ENCODE measurements at regions not wholly inside any gene's neighbourhood (a gene's known extent, or its start where the extent isn't known, plus 50 kb on each side); places are given as distances from the start of the nearest gene placed in this dataset.

DNA sequence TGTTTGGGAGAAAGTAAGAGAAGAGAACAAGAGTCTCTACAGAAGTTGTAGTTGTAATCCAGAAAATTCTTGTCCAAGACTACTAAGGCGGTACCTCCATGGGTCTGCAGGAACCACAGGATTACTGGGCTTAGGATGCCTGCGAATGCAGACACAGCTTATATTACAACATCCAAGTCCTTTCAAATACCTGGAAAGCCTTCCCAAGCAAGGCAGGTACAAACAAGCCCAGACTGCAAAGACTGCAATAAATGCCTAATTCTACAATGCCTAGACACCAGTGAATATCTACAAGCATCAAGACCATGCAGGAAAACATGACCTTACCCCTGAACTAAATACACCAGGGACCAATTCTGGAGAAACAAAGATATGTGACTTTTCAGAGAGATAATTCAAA, 178.2 kb downstream of the ARL4A start:
- Mint-ChIP-seq H3K36me3 (ENCODE audit: insufficient read depth, unreplicated experiment) (no peaks in the 10 kb centered on the region), H3K27me3 (ENCODE audit: unreplicated experiment) (no peaks in the 10 kb centered on the region), H3K4me1 (ENCODE audit: low read depth, unreplicated experiment) (no peaks in the 10 kb centered on the region), H3K9me3 (ENCODE audit: low read depth, unreplicated experiment) (no peaks in the 10 kb centered on the region), H3K4me3 (ENCODE audit: low read depth, unreplicated experiment) (no peak overlapping the region), H3K27ac (ENCODE audit: unreplicated experiment) (no peak overlapping the region)
- DNase-seq = no peak
- TF ChIP-seq, protein P1, sequence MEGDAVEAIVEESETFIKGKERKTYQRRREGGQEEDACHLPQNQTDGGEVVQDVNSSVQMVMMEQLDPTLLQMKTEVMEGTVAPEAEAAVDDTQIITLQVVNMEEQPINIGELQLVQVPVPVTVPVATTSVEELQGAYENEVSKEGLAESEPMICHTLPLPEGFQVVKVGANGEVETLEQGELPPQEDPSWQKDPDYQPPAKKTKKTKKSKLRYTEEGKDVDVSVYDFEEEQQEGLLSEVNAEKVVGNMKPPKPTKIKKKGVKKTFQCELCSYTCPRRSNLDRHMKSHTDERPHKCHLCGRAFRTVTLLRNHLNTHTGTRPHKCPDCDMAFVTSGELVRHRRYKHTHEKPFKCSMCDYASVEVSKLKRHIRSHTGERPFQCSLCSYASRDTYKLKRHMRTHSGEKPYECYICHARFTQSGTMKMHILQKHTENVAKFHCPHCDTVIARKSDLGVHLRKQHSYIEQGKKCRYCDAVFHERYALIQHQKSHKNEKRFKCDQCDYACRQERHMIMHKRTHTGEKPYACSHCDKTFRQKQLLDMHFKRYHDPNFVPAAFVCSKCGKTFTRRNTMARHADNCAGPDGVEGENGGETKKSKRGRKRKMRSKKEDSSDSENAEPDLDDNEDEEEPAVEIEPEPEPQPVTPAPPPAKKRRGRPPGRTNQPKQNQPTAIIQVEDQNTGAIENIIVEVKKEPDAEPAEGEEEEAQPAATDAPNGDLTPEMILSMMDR (IDR thresholded peaks at IDR 0.05; ENCODE audit: unreplicated experiment) = no peak
- intact Hi-C loops (cut with micrococcal nuclease; ENCODE audit: unreplicated experiment) = no loop called here
- CTCF ChIA-PET = no interaction called here
- no TSS peak for BruUV-seq (replicated peaks)

- TF ChIP-seq, protein P1 (IDR thresholded peaks at IDR 0.05; ENCODE audit: unreplicated experiment) = no peak
- DNase-seq = no peak
- Mint-ChIP-seq H3K4me1 (ENCODE audit: low read depth, unreplicated experiment) (no peaks in the 10 kb centered on the region), H3K27ac (ENCODE audit: unreplicated experiment) (no peak overlapping the region), H3K36me3 (ENCODE audit: insufficient read depth, unreplicated experiment) (no peaks in the 10 kb centered on the region), H3K9me3 (ENCODE audit: low read depth, unreplicated experiment) (no peaks in the 10 kb centered on the region), H3K27me3 (ENCODE audit: unreplicated experiment) (no peaks in the 10 kb centered on the region), H3K4me3 (ENCODE audit: low read depth, unreplicated experiment) (no peak overlapping the region)
- intact Hi-C loops (cut with micrococcal nuclease; ENCODE audit: unreplicated experiment) = no loop called here
- no TSS peak for BruUV-seq (replicated peaks)
- CTCF ChIA-PET = interaction anchor here (0.6 to 1.2 kb wide), 3 partner anchors 12 to 1893 kb away, joined by 3 to 8 read pairs (median 4); no protein-coding TSS in a partner anchor
Observed at GRCh38 chr7:12866207-12866606, 178.8 kb downstream of the ARL4A start.

DNA sequence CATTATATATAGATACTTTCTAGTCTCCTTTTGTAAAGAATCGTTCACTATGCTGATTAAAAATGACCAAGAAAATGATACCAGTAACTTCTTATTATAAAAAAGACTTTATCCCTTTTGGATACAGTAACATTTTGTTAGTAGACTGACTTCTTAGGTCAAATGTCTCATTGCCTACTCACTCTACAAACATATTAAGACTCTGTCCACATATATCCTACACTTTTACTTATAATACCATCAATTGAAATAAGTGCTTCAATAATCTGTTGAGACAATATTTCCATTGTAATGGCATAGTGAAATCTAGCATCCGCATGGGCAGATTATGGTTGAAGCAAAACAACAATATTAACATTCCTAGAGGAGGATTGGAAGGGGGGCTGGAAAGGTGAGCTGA, 180.6 kb downstream of the ARL4A start:
- H3K27ac Mint-ChIP-seq (ENCODE audit: unreplicated experiment) = no peak overlapping the region
- TF ChIP-seq, protein P1 (IDR thresholded peaks at IDR 0.05; ENCODE audit: unreplicated experiment) = no peak
- no peaks in the 10 kb centered on the region for H3K36me3 Mint-ChIP-seq (ENCODE audit: insufficient read depth, unreplicated experiment)
- intact Hi-C loops (cut with micrococcal nuclease; ENCODE audit: unreplicated experiment) = no loop called here
- no TSS peak for BruUV-seq (replicated peaks)
- no peaks in the 10 kb centered on the region for H3K27me3 Mint-ChIP-seq (ENCODE audit: unreplicated experiment)
- CTCF ChIA-PET = interaction anchor here (0.6 to 1.0 kb wide), 2 partner anchors 29 to 143 kb away, joined by 3 to 6 read pairs; no protein-coding TSS in a partner anchor
- no peak overlapping the region for H3K4me3 Mint-ChIP-seq (ENCODE audit: low read depth, unreplicated experiment)
- no peaks in the 10 kb centered on the region for H3K9me3 Mint-ChIP-seq (ENCODE audit: low read depth, unreplicated experiment)
- DNase-seq = no peak
- no peaks in the 10 kb centered on the region for H3K4me1 Mint-ChIP-seq (ENCODE audit: low read depth, unreplicated experiment)

- H3K4me1 Mint-ChIP-seq (ENCODE audit: low read depth, unreplicated experiment) = no peaks in the 10 kb centered on the region
- intact Hi-C loops (cut with micrococcal nuclease; ENCODE audit: unreplicated experiment) = no loop called here
- no peaks in the 10 kb centered on the region for H3K27me3 Mint-ChIP-seq (ENCODE audit: unreplicated experiment)
- DNase-seq = no peak
- CTCF ChIA-PET = no interaction called here
- no peak overlapping the region for H3K4me3 Mint-ChIP-seq (ENCODE audit: low read depth, unreplicated experiment)
- BruUV-seq (replicated peaks) = no TSS peak
- no peaks in the 10 kb centered on the region for H3K36me3 Mint-ChIP-seq (ENCODE audit: insufficient read depth, unreplicated experiment)
- H3K27ac Mint-ChIP-seq (ENCODE audit: unreplicated experiment) = no peak overlapping the region
- TF ChIP-seq, protein P1 (IDR thresholded peaks at IDR 0.05; ENCODE audit: unreplicated experiment) = no peak
- H3K9me3 Mint-ChIP-seq (ENCODE audit: low read depth, unreplicated experiment) = no peaks in the 10 kb centered on the region
Observed at GRCh38 chr7:12870219-12870618, 182.8 kb downstream of the ARL4A start.
